HCT116 (cell line): ENCODE measurements at regions not wholly inside any gene's neighbourhood (a gene's known extent, or its start where the extent isn't known, plus 50 kb on each side); places are given as distances from the start of the nearest gene placed in this dataset.

Experiments used
- ATAC-seq: fragments of 200-7000 bp; cut with Tn5 transposase; 2 replicates; pipeline ENCODE4 v1.9.1; 2020; ENCODE audit warnings: mild to moderate bottlenecking, moderate library complexity
- BruUV-seq: library from RNA; stranded (reverse); fragments of 400-500 nt; replicated peaks from 2 replicates; lab custom pipeline; 2021; lab: Mats Ljungman, UMichigan
- CTCF ChIA-PET: fragments of 300-600 bp; sonication (Branson Sonifier 250); formaldehyde crosslinking; loops from one replicate; lab custom pipeline; 2021; ENCODE audit warnings: antibody characterized with exemption; lab: Charles Lee
- POLR2A ChIA-PET: fragments of 300-600, 350-600 bp; sonication (Branson Sonifier 250); formaldehyde crosslinking; loops from one replicate; lab custom pipeline; 2021; ENCODE audit warnings: antibody characterized with exemption; lab: Charles Lee
- RAD21 ChIA-PET, 2 experiments: fragments of 300-600 bp; sonication (Branson Sonifier 250); formaldehyde crosslinking; loops; one replicate each; lab custom pipeline; 2023; ENCODE audit warnings: low total read pairs in 2 of 2; ENCODE audit not compliant: uncharacterized antibody in 2 of 2, unreplicated experiment in 2 of 2, low non-redundant PET in 1 of 2; lab: Charles Lee
- DNase-seq: peaks from one replicate; pipeline ENCODE4 v3.0.0-alpha.2; 2010; ENCODE audit warnings: low read depth, low spot score
- H2AFZ ChIP-seq: fragments of 200-600 bp; shearing (Covaris generic), sonication (generic); 2 replicates; pipeline ENCODE4 v1.6.1; 2017; ENCODE audit warnings: low read depth, mixed run types, mixed read lengths, antibody characterized with exemption, low read length; ENCODE audit not compliant: poor library complexity, severe bottlenecking
- H3K27ac ChIP-seq: 2 replicates; pipeline ENCODE4 v1.5.1; 2012; ENCODE audit warnings: low read depth, low read length
- H3K27me3 ChIP-seq: fragments of 200-600 bp; sonication (generic); 2 replicates; pipeline ENCODE4 v1.6.1; 2016; ENCODE audit warnings: mixed run types, low read length, mixed read lengths; ENCODE audit not compliant: insufficient read depth
- H3K36me3 ChIP-seq, 2 experiments: fragments of 200-500 bp in 1 of 2; fragments of 200-600 bp in 1 of 2; sonication (Bioruptor generic) in 1 of 2; sonication (generic) in 1 of 2; 2 replicates each; pipeline versions ENCODE4 v1.5.1 to v1.6.1; 2014 to 2016; ENCODE audit warnings: low read length in 2 of 2, inconsistent platforms in 1 of 2, mixed read lengths in 1 of 2, mixed run types in 1 of 2; ENCODE audit not compliant: insufficient read depth in 2 of 2, control insufficient read depth in 1 of 2
- H3K4me1 ChIP-seq, 2 experiments: fragments of 200-600 bp in 1 of 2; sonication (generic) in 1 of 2; 2 replicates each; pipeline versions ENCODE4 v1.5.1 to v1.6.1; 2012 to 2017; ENCODE audit warnings: low read length in 2 of 2, inconsistent platforms in 1 of 2, mild to moderate bottlenecking in 1 of 2, mixed read lengths in 1 of 2, mixed run types in 1 of 2, moderate library complexity in 1 of 2; ENCODE audit not compliant: insufficient read depth in 2 of 2, control insufficient read depth in 1 of 2
- H3K4me2 ChIP-seq: fragments of 200-600 bp; sonication (generic); 2 replicates; pipeline ENCODE4 v1.6.1; 2017; ENCODE audit warnings: mixed run types, low read length, mixed read lengths
- H3K4me3 ChIP-seq, 2 experiments: fragments of 200-600 bp in 1 of 2; sonication (generic) in 1 of 2; replicated peaks in 1 of 2; 2 replicates each; pipeline ENCODE4 v1.5.1; 2011 to 2016; ENCODE audit warnings: low read length in 2 of 2, control low read depth in 1 of 2, low read depth in 1 of 2, mild to moderate bottlenecking in 1 of 2, mixed read lengths in 1 of 2, mixed run types in 1 of 2
- H3K79me2 ChIP-seq: fragments of 200-600 bp; sonication (generic); 2 replicates; pipeline ENCODE4 v1.6.1; 2017; ENCODE audit warnings: mild to moderate bottlenecking, mixed run types, low read length, moderate library complexity, mixed read lengths; ENCODE audit not compliant: insufficient read depth
- H3K9ac ChIP-seq: fragments of 200-600 bp; sonication (generic); 2 replicates; pipeline ENCODE4 v1.6.1; 2016; ENCODE audit warnings: low read length, mixed read lengths
- H3K9me2 ChIP-seq: fragments of 200-600 bp; sonication (generic), shearing (Covaris generic); 2 replicates; pipeline ENCODE4 v1.6.1; 2017; ENCODE audit warnings: mixed run types, mild to moderate bottlenecking, moderate library complexity; ENCODE audit not compliant: insufficient read depth
- H3K9me3 ChIP-seq, 2 experiments: fragments of 200-500 bp in 1 of 2; fragments of 200-600 bp in 1 of 2; sonication (Bioruptor generic) in 1 of 2; sonication (generic) in 1 of 2; 2 replicates each; pipeline ENCODE4 v1.6.1; 2014 to 2017; ENCODE audit warnings: low read length in 2 of 2, mixed read lengths in 2 of 2, inconsistent platforms in 1 of 2, low read depth in 1 of 2, mild to moderate bottlenecking in 1 of 2, mixed run types in 1 of 2, moderate library complexity in 1 of 2; ENCODE audit not compliant: control insufficient read depth in 1 of 2, insufficient read depth in 1 of 2
- H4K20me1 ChIP-seq: fragments of 200-600 bp; sonication (generic), shearing (Covaris generic); 2 replicates; pipeline ENCODE4 v1.6.1; 2017; ENCODE audit warnings: mixed run types, mild to moderate bottlenecking, moderate library complexity; ENCODE audit not compliant: insufficient read depth
- CBX3 ChIP-seq: IDR thresholded peaks from 2 replicates; pipeline ENCODE4 v1.6.1; 2012; ENCODE audit warnings: low read depth
- CEBPB ChIP-seq: IDR thresholded peaks from 2 replicates; pipeline ENCODE4 v1.6.1; 2012; ENCODE audit warnings: low read depth
- EGR1 ChIP-seq: IDR thresholded peaks from 2 replicates; pipeline ENCODE4 v1.6.1; 2012; ENCODE audit warnings: low read depth
- ELF1 ChIP-seq: IDR thresholded peaks from 2 replicates; pipeline ENCODE4 v1.6.1; 2012; ENCODE audit warnings: low read depth, borderline replicate concordance
- EZH2 ChIP-seq: fragments of 200-600 bp; sonication (generic); IDR thresholded peaks from 2 replicates; pipeline ENCODE4 v1.6.1; 2017; ENCODE audit warnings: antibody characterized with exemption, mixed run types
- EZH2phosphoT487 ChIP-seq: fragments of 200-600 bp; IDR thresholded peaks from 2 replicates; pipeline ENCODE4 v1.6.1; 2018; ENCODE audit warnings: antibody characterized with exemption, borderline replicate concordance
- FOSL1 ChIP-seq: IDR thresholded peaks from 2 replicates; pipeline ENCODE4 v1.6.1; 2012; ENCODE audit warnings: low read depth
- JUND ChIP-seq: IDR thresholded peaks from 2 replicates; pipeline ENCODE4 v1.6.1; 2012
- POLR2A ChIP-seq: IDR thresholded peaks from 2 replicates; pipeline ENCODE4 v1.7.0; 2011; ENCODE audit warnings: borderline replicate concordance; ENCODE audit not compliant: insufficient read depth, insufficient read length; ENCODE audit errors: extremely low read depth
- POLR2AphosphoS5 ChIP-seq: IDR thresholded peaks from 2 replicates; pipeline ENCODE4 v1.6.1; 2011; ENCODE audit warnings: mild to moderate bottlenecking, low read depth, low read length, moderate library complexity
- RAD21 ChIP-seq: IDR thresholded peaks from 2 replicates; pipeline ENCODE4 v1.6.1; 2012; ENCODE audit warnings: low read depth, mild to moderate bottlenecking
- SIN3A ChIP-seq: IDR thresholded peaks from 2 replicates; pipeline ENCODE4 v1.6.1; 2012; ENCODE audit warnings: low read depth
- SP1 ChIP-seq: IDR thresholded peaks from 2 replicates; pipeline ENCODE4 v1.6.1; 2012; ENCODE audit warnings: low read depth
- SRF ChIP-seq: IDR thresholded peaks from 2 replicates; pipeline ENCODE4 v1.6.1; 2012; ENCODE audit warnings: low read depth
- TCF7L2 ChIP-seq: IDR thresholded peaks from 2 replicates; pipeline ENCODE4 v1.7.0; 2011; ENCODE audit warnings: borderline replicate concordance, inconsistent platforms; ENCODE audit not compliant: insufficient read depth, insufficient read length; ENCODE audit errors: extremely low read depth
- YY1 ChIP-seq: IDR thresholded peaks from 2 replicates; pipeline ENCODE4 v1.6.1; 2011; ENCODE audit warnings: low read length, low read depth, moderate library complexity, mild to moderate bottlenecking; ENCODE audit not compliant: insufficient replicate concordance; ENCODE audit errors: extremely low read depth
- ZFX ChIP-seq: fragments of 450-650 bp; IDR thresholded peaks from 2 replicates; pipeline ENCODE4 v1.6.1; 2017
- ZNF274 ChIP-seq: fragments of 200-500 bp; sonication (Bioruptor generic); IDR thresholded peaks from 2 replicates; pipeline ENCODE4 v1.6.1; 2014; ENCODE audit warnings: mild to moderate bottlenecking, low read depth, low read length, inconsistent platforms
- intact Hi-C: fragments of 100-400 bp; cut with micrococcal nuclease; formaldehyde crosslinking; loops from 2 replicates; pipeline ENCODE4 v1.10.0; 2022
- TF ChIP-seq, protein P1 (sequence below): IDR thresholded peaks from 2 replicates; pipeline ENCODE4 v1.6.1; 2011; ENCODE audit warnings: mild to moderate bottlenecking, low read length, moderate library complexity; ENCODE audit not compliant: insufficient replicate concordance; ENCODE audit errors: extremely low read depth
- TF ChIP-seq, protein P2 (sequence below): IDR thresholded peaks from 2 replicates; pipeline ENCODE4 v1.6.1; 2012
- TF ChIP-seq, protein P3 (sequence below): IDR thresholded peaks from 2 replicates; pipeline ENCODE4 v1.6.1; 2012
- TF ChIP-seq, protein P4 (sequence below), 3 experiments: fragments of 200-600 bp in 1 of 3; sonication (generic) in 1 of 3; IDR thresholded peaks in 2 of 3; conservative IDR thresholded peaks in 1 of 3; 2 replicates each; pipeline ENCODE4 v1.5.1; 2012 to 2017; ENCODE audit warnings: low read depth in 2 of 3, low read length in 2 of 3, antibody characterized with exemption in 1 of 3, borderline replicate concordance in 1 of 3, control low read depth in 1 of 3, mild to moderate bottlenecking in 1 of 3, mixed read lengths in 1 of 3, mixed run types in 1 of 3, moderate library complexity in 1 of 3; ENCODE audit not compliant: insufficient read depth in 1 of 3

DNA sequence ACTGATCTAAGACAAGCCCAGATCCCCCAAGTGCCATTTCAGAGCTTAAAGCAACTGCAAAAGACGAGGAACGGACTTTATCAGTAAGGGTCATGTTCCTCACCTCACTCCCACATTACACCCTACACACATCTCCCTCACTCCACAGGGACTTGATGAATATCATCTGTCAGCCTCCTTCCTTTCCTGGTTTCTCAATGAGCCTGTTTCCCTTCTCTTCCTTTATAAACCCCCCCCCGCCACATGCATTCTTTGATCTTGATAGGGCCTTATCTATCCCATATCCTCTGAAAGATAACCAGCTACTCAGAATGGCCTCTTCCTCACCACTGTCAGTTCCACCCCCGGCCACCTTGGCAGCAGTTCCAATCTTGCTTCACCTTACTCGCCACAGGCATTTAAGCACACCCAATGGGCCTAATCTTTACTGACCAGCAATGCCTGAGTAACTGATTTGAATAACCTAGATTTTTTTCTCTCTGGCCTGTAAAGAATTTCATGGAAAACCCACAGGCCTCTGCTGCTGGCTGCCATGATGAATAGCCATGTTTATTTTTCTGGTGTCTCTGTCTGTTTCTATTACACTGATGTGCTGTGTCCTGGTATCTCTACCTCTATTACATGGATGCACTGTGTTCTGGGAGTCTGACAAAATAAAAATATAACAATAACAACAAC lies 138.7 kb downstream of the PHLDA1 start:
- peak overlapping the region; percentile 39 for H3K9ac ChIP-seq
- POLR2A ChIA-PET: interaction anchor here (1.0 to 1.1 kb wide), 4 partner anchors 10 to 132 kb away, joined by 3 to 4 read pairs (median 3); no protein-coding TSS in a partner anchor
- H3K9me2 ChIP-seq: no peaks in the 10 kb centered on the region
- H4K20me1 ChIP-seq: no peaks in the 10 kb centered on the region
- peak; percentile 31; the same call in 1 of the 2 replicates for ATAC-seq
- no peak overlapping the region for H2AFZ ChIP-seq
- H3K9me3 ChIP-seq: no peaks in the 10 kb centered on the region
- peak overlapping the region; percentile 94 for H3K27ac ChIP-seq
- CTCF ChIA-PET: no interaction called here
- no peak overlapping the region for H3K4me3 ChIP-seq
- RAD21 ChIA-PET: interaction anchor here (0.6 to 0.8 kb wide), 3 partner anchors 34 to 218 kb away, joined by 3 to 8 read pairs (median 3); no protein-coding TSS in a partner anchor
- no peaks in the 10 kb centered on the region for H3K36me3 ChIP-seq
- peaks cover 80 to 96% of the 10 kb centered on the region in 2 experiments for H3K4me1 ChIP-seq
- no peak for DNase-seq
- H3K79me2 ChIP-seq: no peaks in the 10 kb centered on the region
- H3K27me3 ChIP-seq: no peaks in the 10 kb centered on the region
- no TSS peak for BruUV-seq
- intact Hi-C loops: loop anchor here (5.0 kb wide), 1 partner anchor 129 kb away; no protein-coding TSS in a partner anchor
- no peak overlapping the region for H3K4me2 ChIP-seq
- no peak for TF ChIP-seq EGR1
- no peak for TF ChIP-seq CEBPB
- no peak for TF ChIP-seq EZH2phosphoT487
- TF ChIP-seq, protein P1, sequence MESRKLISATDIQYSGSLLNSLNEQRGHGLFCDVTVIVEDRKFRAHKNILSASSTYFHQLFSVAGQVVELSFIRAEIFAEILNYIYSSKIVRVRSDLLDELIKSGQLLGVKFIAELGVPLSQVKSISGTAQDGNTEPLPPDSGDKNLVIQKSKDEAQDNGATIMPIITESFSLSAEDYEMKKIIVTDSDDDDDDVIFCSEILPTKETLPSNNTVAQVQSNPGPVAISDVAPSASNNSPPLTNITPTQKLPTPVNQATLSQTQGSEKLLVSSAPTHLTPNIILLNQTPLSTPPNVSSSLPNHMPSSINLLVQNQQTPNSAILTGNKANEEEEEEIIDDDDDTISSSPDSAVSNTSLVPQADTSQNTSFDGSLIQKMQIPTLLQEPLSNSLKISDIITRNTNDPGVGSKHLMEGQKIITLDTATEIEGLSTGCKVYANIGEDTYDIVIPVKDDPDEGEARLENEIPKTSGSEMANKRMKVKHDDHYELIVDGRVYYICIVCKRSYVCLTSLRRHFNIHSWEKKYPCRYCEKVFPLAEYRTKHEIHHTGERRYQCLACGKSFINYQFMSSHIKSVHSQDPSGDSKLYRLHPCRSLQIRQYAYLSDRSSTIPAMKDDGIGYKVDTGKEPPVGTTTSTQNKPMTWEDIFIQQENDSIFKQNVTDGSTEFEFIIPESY: no peak
- TF ChIP-seq ELF1: no peak
- TF ChIP-seq, protein P2, sequence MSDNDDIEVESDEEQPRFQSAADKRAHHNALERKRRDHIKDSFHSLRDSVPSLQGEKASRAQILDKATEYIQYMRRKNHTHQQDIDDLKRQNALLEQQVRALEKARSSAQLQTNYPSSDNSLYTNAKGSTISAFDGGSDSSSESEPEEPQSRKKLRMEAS: 0 out of 2 replicates have a peak, but pooled peaks have one; percentile 18
- no peak for TF ChIP-seq YY1
- TF ChIP-seq POLR2A: no peak
- TF ChIP-seq ZNF274: no peak
- TF ChIP-seq POLR2AphosphoS5: no peak
- TF ChIP-seq RAD21: no peak
- TF ChIP-seq SRF: no peak
- TF ChIP-seq EZH2: no peak
- TF ChIP-seq, protein P3, sequence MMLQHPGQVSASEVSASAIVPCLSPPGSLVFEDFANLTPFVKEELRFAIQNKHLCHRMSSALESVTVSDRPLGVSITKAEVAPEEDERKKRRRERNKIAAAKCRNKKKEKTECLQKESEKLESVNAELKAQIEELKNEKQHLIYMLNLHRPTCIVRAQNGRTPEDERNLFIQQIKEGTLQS: no peak
- peak; percentile 89 for TF ChIP-seq TCF7L2
- TF ChIP-seq, protein P4, sequence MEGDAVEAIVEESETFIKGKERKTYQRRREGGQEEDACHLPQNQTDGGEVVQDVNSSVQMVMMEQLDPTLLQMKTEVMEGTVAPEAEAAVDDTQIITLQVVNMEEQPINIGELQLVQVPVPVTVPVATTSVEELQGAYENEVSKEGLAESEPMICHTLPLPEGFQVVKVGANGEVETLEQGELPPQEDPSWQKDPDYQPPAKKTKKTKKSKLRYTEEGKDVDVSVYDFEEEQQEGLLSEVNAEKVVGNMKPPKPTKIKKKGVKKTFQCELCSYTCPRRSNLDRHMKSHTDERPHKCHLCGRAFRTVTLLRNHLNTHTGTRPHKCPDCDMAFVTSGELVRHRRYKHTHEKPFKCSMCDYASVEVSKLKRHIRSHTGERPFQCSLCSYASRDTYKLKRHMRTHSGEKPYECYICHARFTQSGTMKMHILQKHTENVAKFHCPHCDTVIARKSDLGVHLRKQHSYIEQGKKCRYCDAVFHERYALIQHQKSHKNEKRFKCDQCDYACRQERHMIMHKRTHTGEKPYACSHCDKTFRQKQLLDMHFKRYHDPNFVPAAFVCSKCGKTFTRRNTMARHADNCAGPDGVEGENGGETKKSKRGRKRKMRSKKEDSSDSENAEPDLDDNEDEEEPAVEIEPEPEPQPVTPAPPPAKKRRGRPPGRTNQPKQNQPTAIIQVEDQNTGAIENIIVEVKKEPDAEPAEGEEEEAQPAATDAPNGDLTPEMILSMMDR (IDR thresholded peaks at IDR 0.05 in 2 of 3, conservative IDR thresholded peaks at IDR 0.05 in 1 of 3; ENCODE audit: borderline replicate concordance in 1 of 3, insufficient read depth in 1 of 3, low read depth in 2 of 3, low read length in 2 of 3): no peak
- TF ChIP-seq JUND: no peak
- peak; percentile 45; the same call in 1 of the 2 replicates for TF ChIP-seq SP1
- TF ChIP-seq CBX3: no peak
- TF ChIP-seq ZFX: no peak
- TF ChIP-seq SIN3A: no peak
- TF ChIP-seq FOSL1: no peak
